ENCODE measurements at regions not wholly inside any gene's neighbourhood (a gene's known extent, or its start where the extent isn't known, plus 50 kb on each side); places are given as distances from the start of the nearest gene placed in this dataset.

GRCh38 chr5:152285764-152286163, 119.3 kb downstream of the NMUR2 start:
- DNase-seq (ENCODE audit: low read depth) = no peak
- Histone ChIP-seq H3K4me3 (ENCODE audit: low read depth, low read length) (no peak overlapping the region), H3K27me3 (ENCODE audit: control insufficient read depth, insufficient read depth, low read length) (no peaks in the 10 kb centered on the region), H3K36me3 (ENCODE audit: control insufficient read depth, insufficient read depth, low read length) (no peaks in the 10 kb centered on the region)
- FAIRE-seq = no peak
- TF ChIP-seq CTCF (IDR thresholded peaks at IDR 0.05; ENCODE audit: insufficient read depth, low read length, severe bottlenecking) = no peak

GRCh38 chr5:152282331-152282730, 122.7 kb downstream of the NMUR2 start:
- Histone ChIP-seq H3K36me3 (ENCODE audit: control insufficient read depth, insufficient read depth, low read length) (no peaks in the 10 kb centered on the region), H3K4me3 (ENCODE audit: low read depth, low read length) (no peak overlapping the region), H3K27me3 (ENCODE audit: control insufficient read depth, insufficient read depth, low read length) (no peaks in the 10 kb centered on the region)
- TF ChIP-seq CTCF (IDR thresholded peaks at IDR 0.05; ENCODE audit: insufficient read depth, low read length, severe bottlenecking) = no peak
- FAIRE-seq (no peak), DNase-seq (ENCODE audit: low read depth) (no peak)

DNA sequence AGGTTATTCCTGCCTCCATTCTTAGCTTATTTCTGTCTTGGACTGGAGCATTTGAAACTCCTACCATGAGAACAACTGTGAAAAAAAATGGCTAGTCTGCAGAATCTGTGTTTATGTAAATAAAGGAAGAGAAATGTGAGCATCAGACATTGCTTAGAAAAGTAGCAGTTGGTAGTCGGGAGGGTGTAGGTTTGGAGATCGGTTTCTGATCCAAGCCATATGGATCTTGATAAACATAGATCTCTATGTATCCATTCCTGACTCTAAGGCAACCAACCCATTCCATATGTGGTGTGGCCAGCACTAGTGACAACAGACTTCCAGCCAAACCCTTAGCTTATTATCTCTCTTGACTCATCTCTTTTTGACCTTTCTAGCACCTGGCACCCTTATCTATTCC, 127.1 kb downstream of the NMUR2 start:
- FAIRE-seq = no peak
- no peaks in the 10 kb centered on the region for H3K27me3 ChIP-seq (ENCODE audit: control insufficient read depth, insufficient read depth, low read length)
- no peak overlapping the region for H3K4me3 ChIP-seq (ENCODE audit: low read depth, low read length)

GRCh38 chr5:152274224-152274623, 130.9 kb downstream of the NMUR2 start:
- H3K4me3 ChIP-seq (ENCODE audit: low read depth, low read length) = no peak overlapping the region
- H3K36me3 ChIP-seq (ENCODE audit: control insufficient read depth, insufficient read depth, low read length) = no peaks in the 10 kb centered on the region
- no peaks in the 10 kb centered on the region for H3K27me3 ChIP-seq (ENCODE audit: control insufficient read depth, insufficient read depth, low read length)
- no peak for TF ChIP-seq CTCF (IDR thresholded peaks at IDR 0.05; ENCODE audit: insufficient read depth, low read length, severe bottlenecking)
- FAIRE-seq (no peak), DNase-seq (ENCODE audit: low read depth) (peak; percentile 40)

More for the DNA sequence above, 127.1 kb downstream of the NMUR2 start:
- no peak for TF ChIP-seq CTCF (IDR thresholded peaks at IDR 0.05; ENCODE audit: insufficient read depth, low read length, severe bottlenecking)
- H3K36me3 ChIP-seq (ENCODE audit: control insufficient read depth, insufficient read depth, low read length) = no peaks in the 10 kb centered on the region
- DNase-seq (ENCODE audit: low read depth) = no peak

- peak; percentile 26 for DNase-seq (ENCODE audit: low read depth)
- TF ChIP-seq CTCF (IDR thresholded peaks at IDR 0.05; ENCODE audit: insufficient read depth, low read length, severe bottlenecking) = peak; percentile 43
- no peaks in the 10 kb centered on the region for H3K36me3 ChIP-seq (ENCODE audit: control insufficient read depth, insufficient read depth, low read length)
- H3K4me3 ChIP-seq (ENCODE audit: low read depth, low read length) = no peak overlapping the region
- peak; percentile 43 for FAIRE-seq
- H3K27me3 ChIP-seq (ENCODE audit: control insufficient read depth, insufficient read depth, low read length) = no peaks in the 10 kb centered on the region
These were observed 133.7 kb downstream of the NMUR2 start for GRCh38 chr5:152271420-152271819.

DNA sequence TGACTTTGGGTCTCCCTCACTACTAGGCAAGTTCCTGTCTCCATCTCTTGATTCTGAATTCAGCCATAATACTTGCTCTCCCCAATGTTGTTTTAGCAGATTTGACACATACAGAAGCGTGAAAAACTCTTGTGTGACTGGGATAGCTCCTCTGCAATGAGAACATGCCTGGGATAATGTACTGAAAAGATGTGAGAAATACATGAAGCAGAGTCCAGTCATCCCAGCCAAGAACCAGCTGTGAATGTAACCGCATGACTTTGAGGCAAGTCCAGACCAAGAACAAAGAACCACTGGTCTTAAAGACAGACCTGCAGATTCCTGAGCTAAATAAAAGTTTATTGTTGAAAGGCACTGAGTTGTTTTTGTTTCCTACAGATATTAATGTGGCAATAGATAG, 135.0 kb downstream of the NMUR2 start:
- FAIRE-seq (peak; percentile 80), DNase-seq (ENCODE audit: low read depth) (peak; percentile 48)
- Histone ChIP-seq H3K27me3 (ENCODE audit: control insufficient read depth, insufficient read depth, low read length) (no peaks in the 10 kb centered on the region), H3K36me3 (ENCODE audit: control insufficient read depth, insufficient read depth, low read length) (no peaks in the 10 kb centered on the region), H3K4me3 (ENCODE audit: low read depth, low read length) (no peak overlapping the region)
- TF ChIP-seq CTCF (IDR thresholded peaks at IDR 0.05; ENCODE audit: insufficient read depth, low read length, severe bottlenecking) = no peak

Data from bronchial epithelial cell (primary cell).